SK-N-SH (cell line): ENCODE measurements at regions not wholly inside any gene's neighbourhood (a gene's known extent, or its start where the extent isn't known, plus 50 kb on each side); places are given as distances from the start of the nearest gene placed in this dataset.

Source experiments
- CTCF ChIA-PET: fragments of 300-600, 350-600 bp; formaldehyde crosslinking; extraction: SDS; loops from one replicate; lab custom pipeline; 2021; lab: Yijun Ruan, JAX
- POLR2A ChIA-PET: fragments of 350-600 bp; sonication (Branson Sonifier 250); formaldehyde crosslinking; extraction: SDS; loops from one replicate; lab custom pipeline; 2020; ENCODE audit warnings: antibody characterized with exemption, inconsistent platforms; lab: Yijun Ruan, JAX
- DNase-seq: peaks from one replicate; pipeline ENCODE4 v3.0.0; 2012
- H2AFZ ChIP-seq: fragments of 200-600 bp; sonication (generic); 2 replicates; pipeline ENCODE4 v1.8.1; 2016; ENCODE audit warnings: antibody characterized with exemption, mild to moderate bottlenecking, low read depth
- H3F3A ChIP-seq: fragments of 200-600 bp; sonication (generic); replicated peaks from 2 replicates; pipeline ENCODE3; 2016; ENCODE audit warnings: antibody characterized with exemption, mild to moderate bottlenecking; ENCODE audit not compliant: insufficient read depth
- H3K27ac ChIP-seq, 2 experiments: fragments of 200-500 bp in 1 of 2; fragments of 200-600 bp in 1 of 2; sonication (Bioruptor generic) in 1 of 2; sonication (generic), shearing (Covaris generic) in 1 of 2; 2 replicates each; pipeline versions ENCODE4 v1.5.1 to v1.6.1; 2014 to 2016; ENCODE audit warnings: low read depth in 2 of 2, inconsistent platforms in 1 of 2, low read length in 1 of 2, mild to moderate bottlenecking in 1 of 2, mixed read lengths in 1 of 2
- H3K27me3 ChIP-seq: fragments of 200-600 bp; sonication (generic), shearing (Covaris generic); 2 replicates; pipeline ENCODE4 v1.6.1; 2016; ENCODE audit warnings: mixed run types; ENCODE audit not compliant: insufficient read depth
- H3K36me3 ChIP-seq, 2 experiments: fragments of 200-500 bp in 1 of 2; fragments of 200-600 bp in 1 of 2; sonication (Bioruptor generic) in 1 of 2; sonication (generic) in 1 of 2; replicated peaks in 1 of 2; 2 replicates each; pipeline versions ENCODE3 to v1.5.1; 2014 to 2016; ENCODE audit warnings: low read length in 1 of 2, mild to moderate bottlenecking in 1 of 2; ENCODE audit not compliant: insufficient read depth in 2 of 2, control insufficient read depth in 1 of 2
- H3K4me1 ChIP-seq, 2 experiments: fragments of 200-500 bp in 1 of 2; fragments of 200-600 bp in 1 of 2; sonication (Bioruptor generic) in 1 of 2; sonication (generic), shearing (Covaris generic) in 1 of 2; 2 replicates each; pipeline versions ENCODE4 v1.5.1 to v1.6.1; 2014 to 2016; ENCODE audit warnings: low read depth in 1 of 2, low read length in 1 of 2, mixed run types in 1 of 2; ENCODE audit not compliant: insufficient read depth in 2 of 2, control insufficient read depth in 1 of 2
- H3K4me2 ChIP-seq: fragments of 200-600 bp; sonication (generic), shearing (Covaris generic); 2 replicates; pipeline ENCODE4 v1.6.1; 2017; ENCODE audit warnings: mixed run types
- H3K4me3 ChIP-seq, 2 experiments: fragments of 200-500 bp in 1 of 2; fragments of 200-600 bp in 1 of 2; sonication (Bioruptor generic) in 1 of 2; sonication (generic), shearing (Covaris generic) in 1 of 2; 2 replicates each; pipeline versions ENCODE4 v1.5.1 to v1.8.1; 2014 to 2016; ENCODE audit warnings: low read depth in 2 of 2, inconsistent platforms in 1 of 2, low read length in 1 of 2, mild to moderate bottlenecking in 1 of 2, mixed read lengths in 1 of 2, moderate library complexity in 1 of 2
- H3K79me2 ChIP-seq: fragments of 200-600 bp; sonication (generic); 2 replicates; pipeline ENCODE4 v1.8.1; 2017; ENCODE audit warnings: mild to moderate bottlenecking; ENCODE audit not compliant: insufficient read depth
- H3K9ac ChIP-seq: fragments of 200-600 bp; sonication (generic); 2 replicates; pipeline ENCODE4 v1.6.1; 2017; ENCODE audit warnings: mixed run types
- H3K9me2 ChIP-seq: fragments of 200-600 bp; sonication (generic); 2 replicates; pipeline ENCODE4 v1.6.1; 2017; ENCODE audit warnings: mixed run types
- H3K9me3 ChIP-seq: fragments of 200-600 bp; sonication (generic); 2 replicates; pipeline ENCODE4 v1.6.1; 2017; ENCODE audit warnings: mixed run types, mild to moderate bottlenecking, moderate library complexity
- H4K20me1 ChIP-seq: fragments of 200-600 bp; sonication (generic); 2 replicates; pipeline ENCODE4 v1.6.1; 2017; ENCODE audit warnings: mild to moderate bottlenecking, mixed run types; ENCODE audit not compliant: insufficient read depth
- CTCF ChIP-seq: fragments of 200-600 bp; sonication (generic); IDR thresholded peaks from 2 replicates; pipeline ENCODE4 v1.6.1; 2017; ENCODE audit warnings: antibody characterized with exemption, mild to moderate bottlenecking, moderate library complexity
- GATA2 ChIP-seq: sonication (generic); formaldehyde crosslinking; IDR thresholded peaks from 2 replicates; pipeline ENCODE4 v1.5.0; 2020; ENCODE audit warnings: mild to moderate bottlenecking, missing genetic modification reagents
- JUND ChIP-seq: IDR thresholded peaks from 2 replicates; pipeline ENCODE4 v1.4.0; 2012
- MEF2A ChIP-seq: IDR thresholded peaks from 2 replicates; pipeline ENCODE4 v1.4.0; 2012; ENCODE audit warnings: low read depth, borderline replicate concordance
- RAD21 ChIP-seq: IDR thresholded peaks from 2 replicates; pipeline ENCODE4 v1.6.1; 2012; ENCODE audit warnings: mild to moderate bottlenecking, low read length
- REST ChIP-seq: IDR thresholded peaks from 2 replicates; pipeline ENCODE4 v1.6.1; 2012; ENCODE audit warnings: mild to moderate bottlenecking, low read depth, low read length, moderate library complexity
- SIN3A ChIP-seq: IDR thresholded peaks from 2 replicates; pipeline ENCODE4 v1.6.1; 2012; ENCODE audit warnings: low read depth, mild to moderate bottlenecking, low read length, moderate library complexity, borderline replicate concordance
- TAF1 ChIP-seq: IDR thresholded peaks from 2 replicates; pipeline ENCODE4 v1.6.1; 2012; ENCODE audit warnings: low read depth, mild to moderate bottlenecking, low read length, moderate library complexity, borderline replicate concordance
- WGBS: methylation state at CpG from one replicate; pipeline ENCODE4 v1.1.6; 2017; ENCODE audit warnings: low lambda C conversion rate; 5-methylcytosine and 5-hydroxymethylcytosine counted together
- TF ChIP-seq, protein P1 (sequence below): IDR thresholded peaks from 2 replicates; pipeline ENCODE4; 2012

DNA sequence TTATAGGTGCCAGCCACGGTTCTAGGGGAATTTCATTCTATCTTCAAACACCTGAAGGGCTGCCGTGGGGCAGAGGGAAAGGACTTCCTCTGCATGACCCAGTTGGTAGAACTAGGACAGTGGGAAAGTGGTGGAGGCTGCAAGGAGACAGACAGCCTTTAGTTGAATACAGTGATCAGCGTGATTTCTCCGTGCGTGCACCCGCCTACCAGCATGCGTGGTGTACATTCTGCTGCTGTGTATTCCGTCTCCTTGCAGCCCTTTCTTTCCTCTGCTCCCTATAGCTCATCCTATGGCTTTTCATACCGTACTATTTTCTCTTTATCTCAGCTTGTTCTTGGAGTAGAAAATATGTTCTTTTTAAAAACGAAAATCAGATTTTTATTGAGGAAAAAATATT lies 146.9 kb downstream of the MRM1 start (continued):
- TF ChIP-seq CTCF (no peak), RAD21 (no peak), GATA2 (CRISPR knock-in tag) (no peak), MEF2A (no peak), SIN3A (no peak), REST (no peak)

GRCh38 chr17:36749493-36749892 lies 148.1 kb downstream of the MRM1 start:
- Histone ChIP-seq H3K4me2 (no peak overlapping the region), H2AFZ (no peak overlapping the region), H3K27ac (no peak overlapping the region), H3K9me3 (no peaks in the 10 kb centered on the region), H3K9me2 (no peaks in the 10 kb centered on the region), H3K27me3 (no peaks in the 10 kb centered on the region), H3K4me3 (no peak overlapping the region), H3K36me3 (no peaks in the 10 kb centered on the region), H3K79me2 (no peaks in the 10 kb centered on the region), H4K20me1 (no peaks in the 10 kb centered on the region), H3K9ac (no peak overlapping the region), H3F3A (no peaks in the 10 kb centered on the region), H3K4me1 (peaks cover 0 to 3% of the 10 kb centered on the region in 2 experiments; a peak in 1 of 4 replicates)
- TF ChIP-seq TAF1: no peak
- no peak for TF ChIP-seq SIN3A
- TF ChIP-seq, protein P1, sequence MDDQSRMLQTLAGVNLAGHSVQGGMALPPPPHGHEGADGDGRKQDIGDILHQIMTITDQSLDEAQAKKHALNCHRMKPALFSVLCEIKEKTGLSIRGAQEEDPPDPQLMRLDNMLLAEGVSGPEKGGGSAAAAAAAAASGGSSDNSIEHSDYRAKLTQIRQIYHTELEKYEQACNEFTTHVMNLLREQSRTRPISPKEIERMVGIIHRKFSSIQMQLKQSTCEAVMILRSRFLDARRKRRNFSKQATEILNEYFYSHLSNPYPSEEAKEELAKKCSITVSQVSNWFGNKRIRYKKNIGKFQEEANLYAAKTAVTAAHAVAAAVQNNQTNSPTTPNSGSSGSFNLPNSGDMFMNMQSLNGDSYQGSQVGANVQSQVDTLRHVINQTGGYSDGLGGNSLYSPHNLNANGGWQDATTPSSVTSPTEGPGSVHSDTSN: no peak
- no peak for TF ChIP-seq JUND
- POLR2A ChIA-PET: no interaction called here
- CTCF ChIA-PET: interaction anchor here (1.2 to 1.6 kb wide), 5 partner anchors 10 to 298 kb away, joined by 3 to 7 read pairs (median 5); no protein-coding TSS in a partner anchor
- no peak for DNase-seq
- 73% methylated on average over 17 of the region's 17 CpGs for WGBS
